HG03139 (cell line): ENCODE measurements at regions not wholly inside any gene's neighbourhood (a gene's known extent, or its start where the extent isn't known, plus 50 kb on each side); places are given as distances from the start of the nearest gene placed in this dataset.
"Not testable (repeated sequence)": the region's sequence is repeated elsewhere in the genome, so short reads cannot be mapped to it uniquely, and the experiment has no call there.

Experiments
- ATAC-seq: cut with Tn5 transposase; IDR thresholded peaks from one replicate; pipeline ENCODE4 v1.9.1; 2021; ENCODE audit not compliant: unreplicated experiment

- peak; percentile 78 for ATAC-seq
These were observed 111.7 kb upstream of the KLHL14 start for GRCh38 chr18:32884543-32884942.

GRCh38 chr18:32881009-32881408, 108.2 kb upstream of the KLHL14 start:
- no peak for ATAC-seq

DNA sequence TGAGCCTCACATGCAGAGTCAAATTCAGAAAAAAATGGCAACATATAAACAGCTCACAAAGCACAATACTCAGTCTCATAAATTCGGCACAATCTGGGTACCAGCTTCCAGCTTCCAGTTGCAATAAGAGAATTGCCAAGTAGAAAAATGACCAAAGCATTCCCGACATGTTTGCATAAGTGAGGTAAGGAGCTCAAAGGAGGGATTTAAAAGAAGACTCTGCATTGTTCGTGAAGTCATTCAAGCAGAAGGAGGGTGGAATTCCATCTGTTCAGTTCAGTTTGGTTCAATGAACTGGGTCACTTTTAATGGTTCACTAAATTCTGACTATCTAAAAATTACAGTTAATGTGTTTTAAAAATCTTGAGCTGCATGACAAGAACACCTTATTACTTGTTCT, 106.7 kb upstream of the KLHL14 start:
- ATAC-seq = no peak

GRCh38 chr18:32878436-32878835, 105.6 kb upstream of the KLHL14 start:
- no peak for ATAC-seq

- ATAC-seq = no peak
These were observed 104.5 kb upstream of the KLHL14 start for GRCh38 chr18:32877371-32877770.

DNA sequence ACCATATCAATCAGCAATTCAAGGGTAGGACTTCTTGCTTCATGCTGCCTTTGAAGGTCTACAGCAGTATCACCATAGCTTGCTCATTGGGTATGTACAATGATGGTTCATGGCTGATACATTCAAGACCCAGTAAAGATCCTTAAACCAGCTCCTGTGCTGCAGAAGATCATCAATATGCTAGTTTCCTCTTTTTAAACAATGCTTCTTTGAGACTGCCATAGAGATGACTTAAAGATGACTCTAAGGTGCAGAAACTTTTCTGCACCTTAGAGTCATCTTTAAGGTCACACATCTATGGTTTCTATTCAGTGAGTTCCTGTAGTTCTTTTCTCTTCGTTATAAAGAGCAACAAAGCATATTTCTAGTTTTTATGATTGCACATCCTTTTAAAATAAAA, 102.8 kb upstream of the KLHL14 start:
- ATAC-seq = no peak

GRCh38 chr18:32871786-32872185, 99.0 kb upstream of the KLHL14 start:
- ATAC-seq = no peak

DNA sequence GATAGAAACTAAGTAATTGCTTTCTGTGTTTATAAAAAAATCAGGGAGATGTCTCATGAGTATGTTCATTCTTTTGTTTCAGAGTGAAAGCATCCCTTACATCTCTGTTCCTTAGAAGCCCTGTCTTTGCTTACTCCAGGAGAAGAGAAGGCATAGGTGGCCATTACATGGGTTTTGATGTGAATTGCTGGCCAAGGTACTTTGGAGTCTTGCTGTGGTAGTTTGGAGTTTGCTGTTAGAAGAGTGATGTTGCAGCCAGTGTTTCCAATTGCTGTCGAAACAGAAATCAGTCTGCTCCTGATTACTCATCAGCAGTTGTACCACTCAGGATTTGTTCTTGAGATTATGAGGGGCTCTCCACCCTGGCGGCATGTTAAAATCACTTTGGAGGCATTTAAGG, 97.8 kb upstream of the KLHL14 start:
- no peak for ATAC-seq

DNA sequence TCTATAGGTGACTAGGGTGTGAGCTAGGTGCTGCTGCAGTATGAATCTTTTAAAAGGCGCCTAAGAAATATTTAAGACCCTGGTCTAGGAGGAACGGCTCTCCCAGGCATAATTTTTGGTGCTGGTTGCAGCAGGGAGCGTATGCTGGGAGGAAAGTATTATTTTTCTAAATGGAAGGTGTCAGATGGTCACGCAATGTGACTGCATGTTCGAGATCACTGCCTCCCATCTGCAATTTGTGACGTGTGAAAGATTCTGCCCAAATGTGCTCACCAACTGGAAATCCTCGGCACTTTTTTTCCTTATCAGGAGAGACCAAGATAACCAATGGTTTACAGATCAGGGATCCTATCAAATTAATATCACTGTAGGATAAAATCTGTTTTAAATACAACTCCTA, 95.6 kb upstream of the KLHL14 start:
- ATAC-seq = no peak

DNA sequence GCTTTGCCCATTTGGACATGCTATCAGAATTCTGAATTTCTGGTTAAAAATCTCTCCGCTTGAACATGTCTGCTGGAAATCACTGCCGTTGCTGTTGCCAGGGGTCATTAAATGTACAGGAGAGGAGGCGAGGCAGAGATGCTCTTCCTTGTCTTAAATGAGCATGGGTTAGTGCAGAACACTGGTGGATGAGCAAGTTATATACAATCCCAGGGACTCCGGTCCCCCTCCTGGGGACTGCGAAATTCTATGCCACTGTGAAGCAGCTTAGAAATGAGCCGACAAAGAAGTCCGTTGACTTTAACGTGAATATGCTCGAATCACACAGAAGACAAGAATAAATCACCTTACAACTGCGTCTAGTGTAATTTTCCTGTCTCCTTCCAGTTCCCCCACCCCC, 95.1 kb upstream of the KLHL14 start:
- no peak for ATAC-seq

- ATAC-seq = no peak
These were observed 94.5 kb upstream of the KLHL14 start for GRCh38 chr18:32867330-32867729.

- not testable (repeated sequence) for ATAC-seq
These were observed 89.2 kb upstream of the KLHL14 start for GRCh38 chr18:32862031-32862430.

GRCh38 chr18:32851936-32852335, 79.1 kb upstream of the KLHL14 start:
- no peak for ATAC-seq

GRCh38 chr18:32848826-32849225, 76.0 kb upstream of the KLHL14 start:
- ATAC-seq = no peak

GRCh38 chr18:32847691-32848090, 74.9 kb upstream of the KLHL14 start:
- no peak for ATAC-seq

- no peak for ATAC-seq
These were observed 74.1 kb upstream of the KLHL14 start for GRCh38 chr18:32846896-32847295.

DNA sequence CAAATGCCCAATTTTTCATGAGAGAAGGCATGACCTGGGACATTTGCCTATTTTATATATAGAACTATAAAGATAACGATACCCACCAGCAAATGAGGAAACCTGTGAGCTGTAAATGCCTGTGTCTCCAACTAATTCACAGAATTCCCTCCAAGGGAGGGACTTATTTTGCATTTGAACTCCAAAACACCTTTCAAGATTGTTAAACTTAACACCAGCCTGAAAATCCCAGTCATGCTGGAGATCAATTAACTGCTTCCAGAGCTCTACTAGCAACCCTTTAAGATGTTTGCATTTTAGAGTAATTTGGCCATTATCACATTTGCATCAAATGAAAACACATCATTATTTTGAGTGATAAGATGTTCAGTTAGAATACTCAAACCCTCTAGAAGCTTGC, 68.1 kb upstream of the KLHL14 start:
- ATAC-seq = no peak

DNA sequence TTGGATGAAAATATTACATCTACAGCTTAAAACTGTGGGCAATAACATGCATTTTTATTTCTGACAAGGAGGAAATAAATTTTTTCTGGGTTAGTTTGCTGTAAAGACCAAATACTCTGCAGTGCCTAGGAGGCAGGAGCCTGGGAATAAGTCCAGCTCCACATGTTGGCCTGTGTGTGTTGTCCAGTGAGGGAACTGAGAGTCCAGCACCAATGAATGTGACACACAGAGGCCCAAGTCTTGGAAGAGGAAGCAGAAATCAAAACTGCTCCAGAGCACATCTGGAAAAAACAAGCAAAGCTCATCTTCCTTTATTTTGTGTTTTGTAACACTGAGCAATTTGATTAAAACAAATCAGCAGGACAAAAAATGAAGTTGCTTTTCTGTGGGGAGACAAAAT, 63.1 kb upstream of the KLHL14 start:
- no peak for ATAC-seq

DNA sequence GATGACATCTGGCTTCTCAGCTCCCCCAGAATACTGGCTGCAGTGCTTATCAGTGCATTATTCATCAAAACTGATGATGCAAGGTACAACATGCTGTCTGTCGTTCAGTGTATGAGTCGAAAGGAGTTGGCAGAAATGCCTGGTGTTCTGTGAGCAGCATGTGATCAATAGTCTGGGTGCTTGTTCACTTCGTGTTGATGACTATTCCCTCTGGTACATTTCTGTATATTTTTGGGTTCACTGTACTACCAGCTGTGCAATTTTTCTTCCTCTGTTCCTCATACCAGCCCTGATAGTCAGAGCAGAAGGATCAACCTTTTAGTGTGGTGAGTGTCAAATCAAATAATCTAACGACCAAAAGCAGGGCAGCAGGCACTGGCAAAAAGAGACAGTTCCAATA, 59.0 kb upstream of the KLHL14 start:
- no peak for ATAC-seq

DNA sequence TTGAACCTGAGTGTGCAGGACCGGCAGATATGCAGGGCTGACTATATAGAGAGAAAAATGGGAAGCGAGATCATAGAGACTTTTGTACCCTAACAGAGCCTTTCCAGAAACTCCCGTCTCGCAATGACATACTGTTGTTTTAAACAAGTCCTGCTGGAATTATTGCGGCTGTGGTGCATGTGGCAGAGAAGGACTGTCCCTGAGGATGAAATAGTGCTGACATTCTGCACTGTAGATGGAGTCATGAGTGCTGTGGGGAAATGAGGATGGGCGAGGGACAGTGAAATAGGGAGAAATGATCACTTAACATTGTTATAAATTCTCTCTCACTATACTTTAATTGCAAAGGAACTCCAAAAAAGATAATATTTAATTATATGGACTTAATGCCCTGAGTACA, 50.4 kb upstream of the KLHL14 start:
- no peak for ATAC-seq
